Activated B cell treated with CpG ODN at 0.5 μM for 24 hours (primary cell): ENCODE measurements at regions not wholly inside any gene's neighbourhood (a gene's known extent, or its start where the extent isn't known, plus 50 kb on each side); places are given as distances from the start of the nearest gene placed in this dataset.

Experiments used
- ATAC-seq: fragments of 200-7000 bp; cut with Tn5 transposase; one replicate; pipeline ENCODE4 v1.10.0; 2021; ENCODE audit warnings: low read depth, mild to moderate bottlenecking, moderate library complexity
- CTCF ChIA-PET: fragments of 350-600 bp; sonication (Branson Sonifier 250); formaldehyde crosslinking; loops from one replicate; lab custom pipeline; 2021; ENCODE audit warnings: antibody characterized with exemption; lab: Charles Lee
- POLR2A ChIA-PET: fragments of 350-600 bp; sonication (Branson Sonifier 250); formaldehyde crosslinking; loops from one replicate; lab custom pipeline; 2021; ENCODE audit warnings: antibody characterized with exemption; lab: Charles Lee
- DNase-seq: peaks from one replicate; pipeline ENCODE4 v3.0.0; 2022
- H3K27ac Mint-ChIP-seq: one replicate; pipeline ENCODE4 v1.8.0; 2020; ENCODE audit warnings: mixed read lengths
- H3K27me3 Mint-ChIP-seq: one replicate; pipeline ENCODE4 v1.8.0; 2021; ENCODE audit warnings: mixed read lengths
- H3K36me3 Mint-ChIP-seq: one replicate; pipeline ENCODE4 v1.8.0; 2021; ENCODE audit warnings: low read depth, mixed read lengths
- H3K4me1 Mint-ChIP-seq: one replicate; pipeline ENCODE4 v1.8.0; 2021; ENCODE audit warnings: mixed read lengths
- H3K4me3 Mint-ChIP-seq: one replicate; pipeline ENCODE4 v1.8.0; 2020; ENCODE audit warnings: mild to moderate bottlenecking, mixed read lengths
- H3K9me3 Mint-ChIP-seq: one replicate; pipeline ENCODE4 v1.8.0; 2020; ENCODE audit warnings: mixed read lengths
- intact Hi-C: fragments of 100-400 bp; cut with micrococcal nuclease; formaldehyde crosslinking; loops from one replicate; pipeline ENCODE4 v1.15.1; 2024
- TF ChIP-seq, protein P1 (sequence below): fragments of 200-600 bp; IDR thresholded peaks from one replicate; pipeline ENCODE4 v1.8.0; 2022; ENCODE audit warnings: antibody characterized with exemption, mild to moderate bottlenecking

DNA sequence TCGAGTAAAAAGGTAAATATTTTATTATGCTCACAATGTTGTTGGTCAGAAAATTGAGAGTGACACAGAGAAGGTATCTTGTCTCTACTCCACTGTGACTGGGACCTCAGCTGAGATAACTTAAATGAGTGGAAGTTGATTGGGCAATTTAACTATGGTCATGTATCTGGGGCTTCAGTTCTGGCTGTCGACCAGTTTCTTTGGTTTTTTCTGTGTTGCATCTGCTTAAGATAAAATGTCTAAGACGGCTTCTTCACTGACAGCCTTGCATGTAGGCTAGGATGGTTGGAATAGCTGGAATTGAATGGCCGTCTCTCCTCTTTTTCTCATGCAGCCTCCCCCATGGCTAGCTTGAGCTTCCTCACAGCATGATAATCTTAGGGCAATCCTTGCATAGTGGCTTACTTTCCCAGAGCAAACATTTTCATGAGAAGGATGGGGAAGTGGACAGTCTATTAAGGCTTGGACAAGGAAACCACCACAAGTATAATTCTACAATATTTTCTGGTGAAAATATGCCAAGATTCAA, 433.7 kb downstream of the KIF2B start:
- no peaks in the 10 kb centered on the region for H3K27me3 Mint-ChIP-seq
- no peak overlapping the region for H3K27ac Mint-ChIP-seq
- intact Hi-C loops, result no loop called here
- H3K36me3 Mint-ChIP-seq, result no peaks in the 10 kb centered on the region
- ATAC-seq (no peak), DNase-seq (no peak)
- H3K4me3 Mint-ChIP-seq, result no peak overlapping the region
- no peaks in the 10 kb centered on the region for H3K4me1 Mint-ChIP-seq
- POLR2A ChIA-PET, result no interaction called here
- CTCF ChIA-PET, result no interaction called here
- H3K9me3 Mint-ChIP-seq, result peaks cover 6% of the 10 kb centered on the region
- TF ChIP-seq, protein P1, sequence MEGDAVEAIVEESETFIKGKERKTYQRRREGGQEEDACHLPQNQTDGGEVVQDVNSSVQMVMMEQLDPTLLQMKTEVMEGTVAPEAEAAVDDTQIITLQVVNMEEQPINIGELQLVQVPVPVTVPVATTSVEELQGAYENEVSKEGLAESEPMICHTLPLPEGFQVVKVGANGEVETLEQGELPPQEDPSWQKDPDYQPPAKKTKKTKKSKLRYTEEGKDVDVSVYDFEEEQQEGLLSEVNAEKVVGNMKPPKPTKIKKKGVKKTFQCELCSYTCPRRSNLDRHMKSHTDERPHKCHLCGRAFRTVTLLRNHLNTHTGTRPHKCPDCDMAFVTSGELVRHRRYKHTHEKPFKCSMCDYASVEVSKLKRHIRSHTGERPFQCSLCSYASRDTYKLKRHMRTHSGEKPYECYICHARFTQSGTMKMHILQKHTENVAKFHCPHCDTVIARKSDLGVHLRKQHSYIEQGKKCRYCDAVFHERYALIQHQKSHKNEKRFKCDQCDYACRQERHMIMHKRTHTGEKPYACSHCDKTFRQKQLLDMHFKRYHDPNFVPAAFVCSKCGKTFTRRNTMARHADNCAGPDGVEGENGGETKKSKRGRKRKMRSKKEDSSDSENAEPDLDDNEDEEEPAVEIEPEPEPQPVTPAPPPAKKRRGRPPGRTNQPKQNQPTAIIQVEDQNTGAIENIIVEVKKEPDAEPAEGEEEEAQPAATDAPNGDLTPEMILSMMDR, result no peak

DNA sequence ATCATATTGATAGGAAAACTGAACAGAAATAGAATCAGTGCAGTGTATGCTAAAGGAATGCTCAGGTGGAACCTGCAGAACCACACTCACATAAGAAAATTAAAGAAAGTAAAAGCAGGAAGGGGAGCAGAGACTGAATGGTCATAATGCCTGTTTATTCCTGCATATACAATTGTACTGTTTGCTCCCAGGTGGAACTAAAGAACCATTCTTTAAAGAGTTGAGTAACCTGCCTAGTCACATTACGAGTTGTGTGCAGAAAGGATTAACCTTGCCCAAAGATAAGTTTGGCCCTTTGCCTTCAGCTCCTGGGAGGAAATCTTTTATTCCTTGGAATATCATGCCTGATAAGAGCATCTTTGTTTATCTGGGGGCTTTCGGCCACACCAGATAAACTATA, 434.7 kb downstream of the KIF2B start:
- ChIA-PET POLR2A (no interaction called here), CTCF (no interaction called here)
- Mint-ChIP-seq H3K4me3 (no peak overlapping the region), H3K27me3 (no peaks in the 10 kb centered on the region), H3K9me3 (peaks cover 6% of the 10 kb centered on the region), H3K4me1 (no peaks in the 10 kb centered on the region), H3K36me3 (no peaks in the 10 kb centered on the region), H3K27ac (no peak overlapping the region)
- TF ChIP-seq, protein P1, result no peak
- no peak for ATAC-seq
- DNase-seq, result no peak
- intact Hi-C loops, result no loop called here

- no peak for DNase-seq
- Mint-ChIP-seq H3K4me1 (no peaks in the 10 kb centered on the region), H3K4me3 (no peak overlapping the region), H3K27ac (no peak overlapping the region), H3K36me3 (no peaks in the 10 kb centered on the region), H3K9me3 (peaks cover 9% of the 10 kb centered on the region), H3K27me3 (no peaks in the 10 kb centered on the region)
- TF ChIP-seq, protein P1, result no peak
- intact Hi-C loops, result no loop called here
- ChIA-PET CTCF (no interaction called here), POLR2A (no interaction called here)
- ATAC-seq, result no peak
Measured at GRCh38 chr17:54259476-54259875, 436.7 kb downstream of the KIF2B start.

- POLR2A ChIA-PET, result no interaction called here
Measured at GRCh38 chr17:54261465-54261864, 438.7 kb downstream of the KIF2B start.

GRCh38 chr17:54269881-54270280, 447.2 kb downstream of the KIF2B start:
- DNase-seq, result no peak
- H3K36me3 Mint-ChIP-seq, result no peaks in the 10 kb centered on the region
- POLR2A ChIA-PET, result no interaction called here
- peaks cover 16% of the 10 kb centered on the region for H3K9me3 Mint-ChIP-seq
- no peak overlapping the region for H3K27ac Mint-ChIP-seq
- ATAC-seq, result no peak
- TF ChIP-seq, protein P1, result no peak
- CTCF ChIA-PET, result no interaction called here
- H3K4me1 Mint-ChIP-seq, result no peaks in the 10 kb centered on the region
- no peaks in the 10 kb centered on the region for H3K27me3 Mint-ChIP-seq
- intact Hi-C loops, result loop anchor here (10.0 kb wide), 1 partner anchor 55 kb away; no protein-coding TSS in a partner anchor
- H3K4me3 Mint-ChIP-seq, result no peak overlapping the region

More at GRCh38 chr17:54261465-54261864, 438.7 kb downstream of the KIF2B start:
- Mint-ChIP-seq H3K4me1 (no peaks in the 10 kb centered on the region), H3K27ac (no peak overlapping the region), H3K36me3 (no peaks in the 10 kb centered on the region), H3K9me3 (peaks cover 14% of the 10 kb centered on the region), H3K27me3 (no peaks in the 10 kb centered on the region), H3K4me3 (no peak overlapping the region)
- TF ChIP-seq, protein P1, result no peak
- intact Hi-C loops, result loop anchor here (10.0 kb wide), 1 partner anchor 63 kb away; no protein-coding TSS in a partner anchor
- CTCF ChIA-PET, result no interaction called here
- ATAC-seq (no peak), DNase-seq (no peak)
